HepG2 (cell line): ENCODE measurements at regions not wholly inside any gene's neighbourhood (a gene's known extent, or its start where the extent isn't known, plus 50 kb on each side); places are given as distances from the start of the nearest gene placed in this dataset.

Source experiments
- ARID2 ChIP-seq: sonication (generic); formaldehyde crosslinking; IDR thresholded peaks from 2 replicates; pipeline ENCODE4 v1.8.1; 2022; ENCODE audit warnings: mild to moderate bottlenecking, missing genetic modification reagents, borderline replicate concordance
- CENPT ChIP-seq: sonication (generic); formaldehyde crosslinking; IDR thresholded peaks from 2 replicates; pipeline ENCODE4 v1.8.0; 2022; ENCODE audit warnings: low read depth, mild to moderate bottlenecking, moderate library complexity, missing genetic modification reagents
- GABPB1 ChIP-seq: IDR thresholded peaks from 2 replicates; pipeline ENCODE4 v1.6.1; 2016; ENCODE audit warnings: mild to moderate bottlenecking, missing genetic modification reagents, moderate library complexity, missing compliant biosample characterization
- GATA4 ChIP-seq: sonication (generic); IDR thresholded peaks from 2 replicates; pipeline ENCODE4 v1.6.1; 2016; ENCODE audit warnings: antibody characterized with exemption, low read depth, borderline replicate concordance
- JUNB ChIP-seq: sonication (generic); formaldehyde crosslinking; IDR thresholded peaks from 2 replicates; pipeline ENCODE4 v1.8.0; 2022; ENCODE audit warnings: missing genetic modification reagents, mild to moderate bottlenecking, borderline replicate concordance
- LCORL ChIP-seq, 2 experiments: fragments of 450-650 bp in 1 of 2; sonication (generic) in 1 of 2; formaldehyde crosslinking in 1 of 2; IDR thresholded peaks; 2 replicates each; pipeline versions ENCODE4 v1.5.0 to v1.6.1; 2017 to 2020; ENCODE audit warnings: antibody characterized with exemption in 1 of 2, missing genetic modification reagents in 1 of 2
- NCOR1 ChIP-seq: fragments of 200-600 bp; sonication (generic); IDR thresholded peaks from 2 replicates; pipeline ENCODE4 v1.7.0; 2017; ENCODE audit warnings: antibody characterized with exemption, low read length, borderline replicate concordance
- POGK ChIP-seq: sonication (generic); formaldehyde crosslinking; conservative IDR thresholded peaks from 2 replicates; pipeline ENCODE4 v1.8.0; 2022; ENCODE audit warnings: mild to moderate bottlenecking, moderate library complexity, missing genetic modification reagents
- PRDM15 ChIP-seq: sonication (generic); formaldehyde crosslinking; IDR thresholded peaks from 2 replicates; pipeline ENCODE4 v1.4.0; 2020; ENCODE audit warnings: missing genetic modification reagents
- SP1 ChIP-seq, 2 experiments: fragments of 450-650 bp in 1 of 2; sonication (generic) in 1 of 2; formaldehyde crosslinking in 1 of 2; IDR thresholded peaks; 2 replicates each; pipeline versions ENCODE4 v1.4.0 to v1.6.1; 2016 to 2020; ENCODE audit warnings: missing genetic modification reagents in 1 of 2
- TEAD3 ChIP-seq: optimal IDR thresholded peaks from 2 replicates; pipeline ENCODE3; 2016; ENCODE audit warnings: borderline replicate concordance
- ZNF101 ChIP-seq: sonication (generic); formaldehyde crosslinking; IDR thresholded peaks from 2 replicates; pipeline ENCODE4 v1.4.0; 2020; ENCODE audit warnings: mild to moderate bottlenecking, low read depth, missing genetic modification reagents, borderline replicate concordance

- TF ChIP-seq PRDM15 (CRISPR knock-in tag) (no peak), ZNF101 (CRISPR knock-in tag) (no peak), NCOR1 (no peak), CENPT (no peak), LCORL (IDR thresholded peaks at IDR 0.05) (no peak), LCORL (CRISPR knock-in tag; IDR thresholded peaks at IDR 0.05) (no peak), POGK (CRISPR knock-in tag) (no peak), JUNB (CRISPR knock-in tag) (no peak), GATA4 (no peak), SP1 (IDR thresholded peaks at IDR 0.05) (no peak), SP1 (CRISPR knock-in tag; IDR thresholded peaks at IDR 0.05) (no peak), GABPB1 (no peak), TEAD3 (CRISPR knock-in tag) (no peak), ARID2 (CRISPR knock-in tag) (no peak)
Observed at GRCh38 chr14:53354336-53354735, 201.2 kb upstream of the DDHD1 start (continued).
